ENCODE measurements at regions not wholly inside any gene's neighbourhood (a gene's known extent, or its start where the extent isn't known, plus 50 kb on each side); places are given as distances from the start of the nearest gene placed in this dataset.

DNA sequence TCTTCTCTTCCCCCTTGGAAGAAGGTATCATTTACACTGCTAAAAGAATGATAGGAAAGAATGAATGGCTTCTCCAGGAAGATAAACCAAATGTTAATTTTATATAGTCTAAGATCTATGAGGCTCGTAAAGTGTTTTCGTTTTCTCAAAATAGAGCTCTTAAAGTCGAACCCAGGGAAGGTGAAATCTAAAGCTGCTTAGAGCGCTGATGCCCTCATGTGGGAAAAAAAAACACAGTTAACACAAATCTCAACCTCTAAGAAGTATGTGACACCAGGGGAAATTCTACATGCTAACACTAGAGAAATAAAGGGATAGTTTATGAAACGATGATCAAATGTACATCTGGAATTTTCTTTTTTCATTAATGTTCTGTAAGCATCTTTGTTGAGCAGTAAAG, 257.9 kb downstream of the RASEF start:
- intact Hi-C loops (cut with micrococcal nuclease) = no loop called here
- Histone ChIP-seq H3K4me3 (ENCODE audit: low read length) (no peak overlapping the region), H4K20me1 (ENCODE audit: low read length) (no peaks in the 10 kb centered on the region), H3K9me2 (replicated peaks; ENCODE audit: low read length) (no peaks in the 10 kb centered on the region), H3K79me2 (ENCODE audit: low read length) (no peaks in the 10 kb centered on the region), H3K9me3 (ENCODE audit: low read length) (no peaks in the 10 kb centered on the region), H2AFZ (ENCODE audit: low read length) (no peak overlapping the region), H3K27ac (ENCODE audit: low read length) (no peak overlapping the region), H3K27me3 (ENCODE audit: low read length) (no peaks in the 10 kb centered on the region), H3K4me1 (ENCODE audit: insufficient read depth, low read length) (no peaks in the 10 kb centered on the region), H3K9ac (ENCODE audit: low read length) (no peak overlapping the region), H3F3A (ENCODE audit: low read length, unreplicated experiment) (no peaks in the 10 kb centered on the region), H3K36me3 (ENCODE audit: low read depth, low read length) (no peaks in the 10 kb centered on the region), H3K4me2 (ENCODE audit: low read length) (no peak overlapping the region; the same call in 1 of the 2 replicates)
- DNase-seq (no peak), ATAC-seq (no peak)
- TF ChIP-seq EZH2phosphoT487 (IDR thresholded peaks at IDR 0.05; ENCODE audit: borderline replicate concordance, low read length) = no peak
- TF ChIP-seq, protein P1, sequence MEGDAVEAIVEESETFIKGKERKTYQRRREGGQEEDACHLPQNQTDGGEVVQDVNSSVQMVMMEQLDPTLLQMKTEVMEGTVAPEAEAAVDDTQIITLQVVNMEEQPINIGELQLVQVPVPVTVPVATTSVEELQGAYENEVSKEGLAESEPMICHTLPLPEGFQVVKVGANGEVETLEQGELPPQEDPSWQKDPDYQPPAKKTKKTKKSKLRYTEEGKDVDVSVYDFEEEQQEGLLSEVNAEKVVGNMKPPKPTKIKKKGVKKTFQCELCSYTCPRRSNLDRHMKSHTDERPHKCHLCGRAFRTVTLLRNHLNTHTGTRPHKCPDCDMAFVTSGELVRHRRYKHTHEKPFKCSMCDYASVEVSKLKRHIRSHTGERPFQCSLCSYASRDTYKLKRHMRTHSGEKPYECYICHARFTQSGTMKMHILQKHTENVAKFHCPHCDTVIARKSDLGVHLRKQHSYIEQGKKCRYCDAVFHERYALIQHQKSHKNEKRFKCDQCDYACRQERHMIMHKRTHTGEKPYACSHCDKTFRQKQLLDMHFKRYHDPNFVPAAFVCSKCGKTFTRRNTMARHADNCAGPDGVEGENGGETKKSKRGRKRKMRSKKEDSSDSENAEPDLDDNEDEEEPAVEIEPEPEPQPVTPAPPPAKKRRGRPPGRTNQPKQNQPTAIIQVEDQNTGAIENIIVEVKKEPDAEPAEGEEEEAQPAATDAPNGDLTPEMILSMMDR (conservative IDR thresholded peaks at IDR 0.05; ENCODE audit: low read depth, low read length) = peak; percentile 26; the same call in 1 of the 2 replicates
- no peak for TF ChIP-seq EZH2 (IDR thresholded peaks at IDR 0.05; ENCODE audit: low read length, unreplicated experiment)
- BruUV-seq (replicated peaks) = no TSS peak
- POLR2A ChIA-PET (ENCODE audit: unreplicated experiment) = no interaction called here
- CTCF ChIA-PET = no interaction called here

DNA sequence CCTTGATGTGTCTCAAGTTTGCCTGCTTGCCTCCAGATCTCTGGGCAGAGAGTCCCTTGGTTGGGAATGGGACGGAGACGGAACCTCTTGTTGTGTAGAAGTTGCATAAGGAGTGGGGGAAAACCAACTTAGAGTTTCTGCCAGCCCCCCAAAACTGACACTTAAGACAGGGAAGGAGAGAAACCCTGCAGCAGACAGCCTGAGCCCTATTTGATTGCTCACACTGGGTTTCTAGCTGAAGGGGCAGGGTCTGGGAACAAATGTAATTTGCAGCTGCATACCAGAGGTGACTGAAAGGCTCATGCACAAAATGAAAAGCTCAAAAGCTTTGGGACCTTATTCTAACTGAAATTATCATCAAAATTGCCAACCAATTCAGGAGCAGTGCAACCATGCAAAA, 254.5 kb downstream of the RASEF start:
- ATAC-seq = no peak
- Histone ChIP-seq H2AFZ (ENCODE audit: low read length) (no peak overlapping the region), H3K4me2 (ENCODE audit: low read length) (no peak overlapping the region), H3K9me2 (replicated peaks; ENCODE audit: low read length) (no peaks in the 10 kb centered on the region), H3K79me2 (ENCODE audit: low read length) (no peaks in the 10 kb centered on the region), H3K9ac (ENCODE audit: low read length) (no peak overlapping the region), H3K27me3 (ENCODE audit: low read length) (no peaks in the 10 kb centered on the region), H3K9me3 (ENCODE audit: low read length) (no peaks in the 10 kb centered on the region), H3F3A (ENCODE audit: low read length, unreplicated experiment) (no peaks in the 10 kb centered on the region), H3K4me1 (ENCODE audit: insufficient read depth, low read length) (peaks cover 10% of the 10 kb centered on the region), H3K27ac (ENCODE audit: low read length) (no peak overlapping the region), H3K4me3 (ENCODE audit: low read length) (no peak overlapping the region), H3K36me3 (ENCODE audit: low read depth, low read length) (no peaks in the 10 kb centered on the region), H4K20me1 (ENCODE audit: low read length) (no peaks in the 10 kb centered on the region)
- CTCF ChIA-PET = no interaction called here
- POLR2A ChIA-PET (ENCODE audit: unreplicated experiment) = no interaction called here
- BruUV-seq (replicated peaks) = no TSS peak
- no peak for DNase-seq
- intact Hi-C loops (cut with micrococcal nuclease) = no loop called here
- no peak for TF ChIP-seq EZH2phosphoT487 (IDR thresholded peaks at IDR 0.05; ENCODE audit: borderline replicate concordance, low read length)
- no peak for TF ChIP-seq EZH2 (IDR thresholded peaks at IDR 0.05; ENCODE audit: low read length, unreplicated experiment)
- TF ChIP-seq, protein P1 (conservative IDR thresholded peaks at IDR 0.05; ENCODE audit: low read depth, low read length) = no peak

GRCh38 chr9:82810915-82811314, 252.0 kb downstream of the RASEF start:
- TF ChIP-seq EZH2phosphoT487 (IDR thresholded peaks at IDR 0.05; ENCODE audit: borderline replicate concordance, low read length) = no peak
- TF ChIP-seq, protein P1 (conservative IDR thresholded peaks at IDR 0.05; ENCODE audit: low read depth, low read length) = no peak
- no peak for TF ChIP-seq EZH2 (IDR thresholded peaks at IDR 0.05; ENCODE audit: low read length, unreplicated experiment)
- Histone ChIP-seq H3K9ac (ENCODE audit: low read length) (no peak overlapping the region), H3F3A (ENCODE audit: low read length, unreplicated experiment) (no peaks in the 10 kb centered on the region), H3K36me3 (ENCODE audit: low read depth, low read length) (no peaks in the 10 kb centered on the region), H3K27ac (ENCODE audit: low read length) (0 out of 2 replicates have a peak overlapping the region, but pooled peaks have one; percentile 17), H2AFZ (ENCODE audit: low read length) (0 out of 2 replicates have a peak overlapping the region, but pooled peaks have one; percentile 14), H3K27me3 (ENCODE audit: low read length) (no peaks in the 10 kb centered on the region), H3K4me1 (ENCODE audit: insufficient read depth, low read length) (peaks cover 10% of the 10 kb centered on the region), H3K9me3 (ENCODE audit: low read length) (no peaks in the 10 kb centered on the region), H3K4me2 (ENCODE audit: low read length) (no peak overlapping the region), H3K4me3 (ENCODE audit: low read length) (no peak overlapping the region), H4K20me1 (ENCODE audit: low read length) (no peaks in the 10 kb centered on the region), H3K79me2 (ENCODE audit: low read length) (no peaks in the 10 kb centered on the region), H3K9me2 (replicated peaks; ENCODE audit: low read length) (no peaks in the 10 kb centered on the region)
- DNase-seq = peak; percentile 79
- ChIA-PET POLR2A (ENCODE audit: unreplicated experiment) (no interaction called here), CTCF (no interaction called here)
- no TSS peak for BruUV-seq (replicated peaks)
- ATAC-seq = peak; percentile 42
- intact Hi-C loops (cut with micrococcal nuclease) = no loop called here

Measured in PC-3 (cell line).